LNCAP (cell line): ENCODE measurements at regions not wholly inside any gene's neighbourhood (a gene's known extent, or its start where the extent isn't known, plus 50 kb on each side); places are given as distances from the start of the nearest gene placed in this dataset.

Experiments
- TF ChIP-seq, protein P1 (sequence below): fragments of 450-650 bp; IDR thresholded peaks from 2 replicates; pipeline ENCODE4 v1.5.1; 2017; ENCODE audit warnings: mild to moderate bottlenecking

DNA sequence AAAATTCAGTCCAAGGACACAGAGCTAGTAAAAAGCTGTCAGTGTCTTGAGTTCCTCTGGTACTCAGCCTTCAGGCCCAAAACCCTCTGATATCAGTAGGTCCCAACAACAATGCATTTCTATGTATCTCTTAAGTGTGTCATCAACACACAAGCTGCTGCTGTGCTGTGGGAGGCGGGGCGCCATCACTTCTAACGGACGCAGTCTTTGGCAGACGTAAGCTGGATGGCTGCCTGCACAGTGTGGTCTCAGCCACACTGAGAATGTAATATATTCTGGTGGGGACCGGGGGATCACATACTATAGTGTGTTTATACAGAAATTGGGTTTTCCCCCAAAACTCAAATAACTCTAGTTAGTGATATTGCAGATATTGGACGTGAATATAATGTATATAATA is 123.9 kb downstream of the SUDS3 start:
- TF ChIP-seq, protein P1, sequence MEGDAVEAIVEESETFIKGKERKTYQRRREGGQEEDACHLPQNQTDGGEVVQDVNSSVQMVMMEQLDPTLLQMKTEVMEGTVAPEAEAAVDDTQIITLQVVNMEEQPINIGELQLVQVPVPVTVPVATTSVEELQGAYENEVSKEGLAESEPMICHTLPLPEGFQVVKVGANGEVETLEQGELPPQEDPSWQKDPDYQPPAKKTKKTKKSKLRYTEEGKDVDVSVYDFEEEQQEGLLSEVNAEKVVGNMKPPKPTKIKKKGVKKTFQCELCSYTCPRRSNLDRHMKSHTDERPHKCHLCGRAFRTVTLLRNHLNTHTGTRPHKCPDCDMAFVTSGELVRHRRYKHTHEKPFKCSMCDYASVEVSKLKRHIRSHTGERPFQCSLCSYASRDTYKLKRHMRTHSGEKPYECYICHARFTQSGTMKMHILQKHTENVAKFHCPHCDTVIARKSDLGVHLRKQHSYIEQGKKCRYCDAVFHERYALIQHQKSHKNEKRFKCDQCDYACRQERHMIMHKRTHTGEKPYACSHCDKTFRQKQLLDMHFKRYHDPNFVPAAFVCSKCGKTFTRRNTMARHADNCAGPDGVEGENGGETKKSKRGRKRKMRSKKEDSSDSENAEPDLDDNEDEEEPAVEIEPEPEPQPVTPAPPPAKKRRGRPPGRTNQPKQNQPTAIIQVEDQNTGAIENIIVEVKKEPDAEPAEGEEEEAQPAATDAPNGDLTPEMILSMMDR = no peak

DNA sequence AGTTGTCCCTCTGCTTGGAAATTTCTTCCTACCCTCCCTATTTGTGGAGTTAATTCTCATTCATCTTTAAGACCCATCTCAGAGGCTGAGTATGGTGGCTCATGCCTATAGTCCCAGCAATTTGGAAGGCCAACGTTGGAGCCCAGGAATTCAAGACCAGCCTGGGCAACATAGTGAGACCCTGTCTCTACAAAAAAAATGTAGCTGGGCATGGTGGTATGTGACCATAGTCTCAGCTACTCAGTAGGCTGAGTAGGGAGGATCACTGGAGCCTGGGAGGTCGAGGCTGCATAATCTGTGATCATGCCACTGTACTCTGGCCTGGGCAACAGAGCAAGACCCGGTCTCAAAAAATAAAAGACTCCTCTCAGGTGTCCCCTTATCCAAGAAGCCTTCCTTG is 125.1 kb downstream of the SUDS3 start:
- TF ChIP-seq, protein P1 = no peak

DNA sequence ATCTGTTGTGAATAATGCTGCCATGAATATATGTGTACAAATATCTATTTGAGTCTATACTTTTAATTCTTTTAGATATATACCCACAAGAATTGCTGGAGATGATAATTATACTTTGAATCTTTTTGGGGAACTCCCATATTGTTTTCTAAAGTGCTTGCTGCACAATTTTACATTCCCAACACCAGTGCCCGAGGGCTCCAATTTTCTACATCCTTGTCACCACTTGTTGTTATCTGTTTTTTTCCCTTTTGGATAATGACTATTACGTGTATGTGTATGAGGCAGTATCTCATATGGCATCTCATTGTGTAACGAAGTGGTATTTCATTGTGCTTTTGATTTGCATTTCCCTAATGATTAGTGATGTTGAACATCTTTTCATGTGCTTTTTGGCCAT is 127.1 kb downstream of the SUDS3 start:
- TF ChIP-seq, protein P1 = no peak

DNA sequence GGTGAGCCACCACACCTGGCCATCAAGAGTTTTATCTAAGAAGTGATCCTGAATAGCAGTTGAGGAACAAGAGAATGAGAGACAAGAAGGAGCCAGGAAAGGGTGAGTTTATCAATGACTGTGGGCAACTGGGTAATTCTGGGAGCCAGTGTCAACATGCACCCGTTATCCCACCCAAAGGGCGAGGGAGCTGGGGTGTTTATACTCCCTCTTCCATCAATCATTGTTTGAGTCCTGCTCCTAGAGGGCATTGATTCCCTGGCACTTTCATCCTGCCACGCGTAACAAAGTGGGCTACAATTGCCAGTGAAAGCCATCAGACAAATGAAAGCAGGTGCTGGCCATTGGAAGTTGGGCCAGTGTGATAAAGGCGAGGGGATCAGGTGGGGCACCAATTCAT is 136.3 kb downstream of the SUDS3 start:
- TF ChIP-seq, protein P1 = no peak

DNA sequence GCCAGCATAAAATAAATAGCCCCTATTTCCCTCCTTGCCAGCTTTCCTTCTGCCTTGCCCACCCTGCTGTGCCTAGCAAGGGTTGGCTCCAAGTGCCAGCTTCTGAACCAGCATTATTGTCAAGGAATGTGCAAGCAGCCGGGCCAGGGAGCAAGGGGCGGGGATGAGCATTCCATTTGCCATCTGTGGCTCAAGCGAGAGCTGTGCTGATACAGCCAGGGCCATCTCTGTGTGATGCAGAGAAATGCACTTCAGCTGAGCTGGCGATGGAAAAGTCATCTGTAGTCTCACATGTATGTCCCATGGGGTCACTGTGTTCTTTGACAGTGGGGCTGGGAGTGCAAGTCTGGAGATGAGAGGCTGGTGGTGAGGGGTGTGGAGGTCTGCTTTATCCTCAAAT is 137.3 kb downstream of the SUDS3 start:
- TF ChIP-seq, protein P1 = no peak

DNA sequence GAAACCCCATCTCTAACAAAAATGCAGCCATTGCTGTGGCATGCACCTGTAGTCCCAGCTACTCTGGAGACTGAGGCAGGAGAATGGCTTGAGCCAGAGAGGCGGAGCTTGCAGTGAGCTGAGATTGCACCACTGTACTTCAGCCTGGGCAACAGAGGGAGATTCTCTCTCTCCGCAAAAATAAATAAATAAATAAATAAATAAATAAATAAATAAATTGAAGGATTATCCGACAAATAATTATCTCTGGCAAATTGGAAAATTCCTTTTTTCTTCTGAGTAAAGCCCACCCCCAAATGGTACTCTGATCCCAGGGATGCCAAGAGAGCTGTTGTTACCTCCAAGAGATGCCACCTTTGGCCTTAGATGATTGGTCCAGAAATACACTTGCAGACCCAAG is 137.9 kb downstream of the SUDS3 start:
- TF ChIP-seq, protein P1 = no peak

DNA sequence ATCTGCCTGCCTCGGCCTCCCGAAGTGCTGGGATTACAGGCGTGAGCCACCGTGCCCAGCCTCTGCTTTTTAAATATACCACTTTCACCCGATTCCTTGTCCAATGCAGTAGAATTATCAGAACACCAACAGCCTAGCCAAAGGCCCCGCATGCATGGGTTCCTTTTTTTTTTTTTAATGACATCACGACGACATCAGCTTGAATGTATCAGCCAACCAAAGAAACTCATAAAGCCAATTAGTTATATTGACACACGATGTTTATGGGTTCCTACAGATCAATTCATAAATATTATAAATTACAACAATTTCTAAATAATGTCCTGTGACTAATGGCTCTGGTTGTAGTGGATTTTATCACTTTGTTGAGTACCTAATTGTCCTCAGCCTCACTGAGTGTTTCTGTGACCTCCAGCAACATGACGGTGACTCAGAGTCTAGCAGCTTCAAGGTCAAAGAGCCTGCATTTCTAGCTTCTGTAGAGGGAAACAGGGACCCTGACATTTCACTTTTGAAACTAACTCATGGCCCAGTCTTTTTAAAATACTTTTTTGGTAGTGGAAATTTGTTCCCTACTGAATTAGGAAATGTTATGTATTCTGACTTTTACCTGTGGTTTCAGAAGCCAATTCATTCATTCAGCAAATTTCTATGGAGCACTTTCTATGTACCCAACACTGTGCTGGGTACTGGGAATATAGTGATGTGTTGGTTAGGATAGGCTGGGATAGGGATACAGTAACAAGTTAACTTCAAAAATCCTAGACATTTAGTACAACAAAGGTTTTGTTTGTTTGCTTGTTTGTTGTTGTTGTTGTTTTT is 144.1 kb downstream of the SUDS3 start:
- TF ChIP-seq, protein P1 = no peak

DNA sequence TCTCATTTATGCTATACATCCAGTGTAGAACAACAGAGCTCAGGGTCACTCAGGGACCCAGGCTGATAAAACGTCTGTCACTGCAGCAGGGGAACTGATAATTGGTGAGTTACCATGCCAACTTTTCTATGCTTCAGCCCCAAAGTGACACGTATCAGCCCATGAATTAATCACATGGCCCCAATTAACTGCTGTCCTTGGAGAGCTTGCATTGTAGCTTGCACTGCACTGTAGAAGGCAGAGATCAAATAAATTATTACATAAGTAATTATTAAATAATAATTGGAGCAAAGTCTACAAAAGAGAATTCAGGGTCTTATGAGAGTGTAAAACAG is 144.6 kb downstream of the SUDS3 start:
- TF ChIP-seq, protein P1 = no peak
